IMR-90 (cell line): ENCODE measurements at regions not wholly inside any gene's neighbourhood (a gene's known extent, or its start where the extent isn't known, plus 50 kb on each side); places are given as distances from the start of the nearest gene placed in this dataset.
A peak's percentile ranks its signal among the peaks of the same experiment; 100 is the strongest.

Source experiments
- ATAC-seq: fragments of 200-7000 bp; cut with Tn5 transposase; 2 replicates; pipeline ENCODE4 v1.9.1; 2020; ENCODE audit warnings: low read depth, mild to moderate bottlenecking, moderate library complexity
- BruUV-seq: library from RNA; stranded (reverse); fragments of 400-500 nt; replicated peaks from 2 replicates; lab custom pipeline; 2021; lab: Mats Ljungman, UMichigan
- CTCF ChIA-PET: fragments of 300-600 bp; formaldehyde crosslinking; extraction: SDS; loops from one replicate; lab custom pipeline; 2021; ENCODE audit warnings: antibody characterized with exemption; lab: Yijun Ruan, JAX
- POLR2A ChIA-PET: fragments of 300-600 bp; sonication (Branson Sonifier 250); formaldehyde crosslinking; loops from one replicate; lab custom pipeline; 2022; ENCODE audit warnings: antibody characterized with exemption; ENCODE audit not compliant: unreplicated experiment; lab: Charles Lee
- DNase-seq: peaks from one replicate; pipeline ENCODE4 v3.0.0; 2013
- H2AFZ ChIP-seq: replicated peaks from 2 replicates; pipeline ENCODE3; 2013; ENCODE audit warnings: low read length, mild to moderate bottlenecking; ENCODE audit not compliant: poor library complexity
- H2AK5ac ChIP-seq: 2 replicates; pipeline ENCODE4 v1.6.1; 2013; ENCODE audit warnings: low read depth, low read length, inconsistent platforms
- H2AK9ac ChIP-seq: replicated peaks from 2 replicates; pipeline ENCODE3; 2013; ENCODE audit warnings: mild to moderate bottlenecking, low read depth, low read length, moderate library complexity; ENCODE audit not compliant: poor library complexity
- H2BK120ac ChIP-seq: 2 replicates; pipeline ENCODE4 v1.6.1; 2013; ENCODE audit warnings: low read depth, low read length, inconsistent platforms
- H2BK15ac ChIP-seq: 3 replicates; pipeline ENCODE4 v1.6.1; 2013; ENCODE audit warnings: low read depth, low read length, inconsistent platforms
- H2BK20ac ChIP-seq: 2 replicates; pipeline ENCODE4 v1.6.1; 2013; ENCODE audit warnings: low read depth, mild to moderate bottlenecking, inconsistent platforms, low read length, moderate library complexity
- H2BK5ac ChIP-seq: 2 replicates; pipeline ENCODE4 v1.6.1; 2013; ENCODE audit warnings: mild to moderate bottlenecking, low read depth, low read length, inconsistent platforms; ENCODE audit not compliant: poor library complexity, severe bottlenecking
- H3K14ac ChIP-seq: replicated peaks from 2 replicates; pipeline ENCODE4 v1.6.1; 2013; ENCODE audit warnings: low read depth, low read length, inconsistent platforms
- H3K18ac ChIP-seq: 2 replicates; pipeline ENCODE4 v1.6.1; 2013; ENCODE audit warnings: low read depth, low read length, control low read depth
- H3K23ac ChIP-seq: 2 replicates; pipeline ENCODE4 v1.6.1; 2013; ENCODE audit warnings: low read depth, low read length, inconsistent platforms
- H3K27ac ChIP-seq: 2 replicates; pipeline ENCODE4 v1.5.1; 2013; ENCODE audit warnings: mild to moderate bottlenecking, control low read depth, low read length; ENCODE audit not compliant: insufficient read depth
- H3K27me3 ChIP-seq: 2 replicates; pipeline ENCODE4 v1.6.1; 2013; ENCODE audit warnings: low read length; ENCODE audit not compliant: control insufficient read depth, insufficient read depth
- H3K36me3 ChIP-seq: 2 replicates; pipeline ENCODE4 v1.6.1; 2013; ENCODE audit warnings: low read length, mixed read lengths; ENCODE audit not compliant: control insufficient read depth, insufficient read depth
- H3K4ac ChIP-seq: 2 replicates; pipeline ENCODE4 v1.6.1; 2013; ENCODE audit warnings: low read depth, low read length, inconsistent platforms
- H3K4me1 ChIP-seq: 2 replicates; pipeline ENCODE4 v1.6.1; 2013; ENCODE audit warnings: low read length, mixed read lengths; ENCODE audit not compliant: control insufficient read depth, insufficient read depth
- H3K4me2 ChIP-seq: 2 replicates; pipeline ENCODE4 v1.6.1; 2013; ENCODE audit warnings: low read depth, mild to moderate bottlenecking, control low read depth, low read length, moderate library complexity
- H3K4me3 ChIP-seq: 2 replicates; pipeline ENCODE4 v1.5.1; 2013; ENCODE audit warnings: low read depth, mild to moderate bottlenecking, control low read depth, low read length, moderate library complexity; ENCODE audit not compliant: insufficient read depth
- H3K56ac ChIP-seq: 2 replicates; pipeline ENCODE4 v1.6.1; 2013; ENCODE audit warnings: low read length, inconsistent platforms; ENCODE audit not compliant: insufficient read depth; ENCODE audit errors: extremely low read depth
- H3K79me1 ChIP-seq, 2 experiments: 2 replicates each; pipeline ENCODE4 v1.6.1; 2013; ENCODE audit warnings: low read length in 2 of 2, inconsistent platforms in 1 of 2, low read depth in 1 of 2
- H3K9ac ChIP-seq: 2 replicates; pipeline ENCODE4 v1.6.1; 2013; ENCODE audit warnings: low read depth, low read length, control low read depth
- H3K9me1 ChIP-seq: 2 replicates; pipeline ENCODE4 v1.6.1; 2013; ENCODE audit warnings: low read length, inconsistent platforms; ENCODE audit not compliant: insufficient read depth
- H3K9me3 ChIP-seq: 2 replicates; pipeline ENCODE4 v1.6.1; 2013; ENCODE audit warnings: low read length; ENCODE audit not compliant: control insufficient read depth, insufficient read depth
- H4K20me1 ChIP-seq: 2 replicates; pipeline ENCODE4 v1.6.1; 2013; ENCODE audit warnings: low read length, inconsistent platforms; ENCODE audit not compliant: insufficient read depth
- H4K5ac ChIP-seq: 2 replicates; pipeline ENCODE4 v1.6.1; 2013; ENCODE audit warnings: mild to moderate bottlenecking, low read depth, low read length, control low read depth
- H4K8ac ChIP-seq, 2 experiments: 2 replicates each; pipeline ENCODE4 v1.6.1; 2013; ENCODE audit warnings: low read depth in 2 of 2, low read length in 2 of 2, control low read depth in 1 of 2, inconsistent platforms in 1 of 2
- H4K91ac ChIP-seq: 2 replicates; pipeline ENCODE4 v1.6.1; 2013; ENCODE audit warnings: low read depth, low read length, inconsistent platforms; ENCODE audit not compliant: insufficient read depth
- BHLHE40 ChIP-seq: fragments of 150-350 bp; IDR thresholded peaks from 2 replicates; pipeline ENCODE4 v1.6.1; 2016; ENCODE audit warnings: mild to moderate bottlenecking, low read depth, low read length
- CEBPB ChIP-seq: IDR thresholded peaks from 2 replicates; pipeline ENCODE4 v1.6.1; 2012; ENCODE audit warnings: low read depth, low read length, improper control_type of control experiment
- CHD1 ChIP-seq: IDR thresholded peaks from 2 replicates; pipeline ENCODE4 v1.6.1; 2012; ENCODE audit warnings: low read depth, low read length, improper control_type of control experiment
- CTCF ChIP-seq: conservative IDR thresholded peaks from 2 replicates; pipeline ENCODE4 v1.5.1; 2012; ENCODE audit warnings: mild to moderate bottlenecking, low read depth, low read length, improper control_type of control experiment
- NFE2L2 ChIP-seq: fragments of 150-350 bp; IDR thresholded peaks from 2 replicates; pipeline ENCODE4 v1.6.1; 2016; ENCODE audit warnings: low read depth, mild to moderate bottlenecking, low read length
- RAD21 ChIP-seq: IDR thresholded peaks from 2 replicates; pipeline ENCODE4 v1.6.1; 2012; ENCODE audit warnings: low read length, improper control_type of control experiment
- WGBS, 2 experiments: methylation state at CpG; one replicate each; pipeline versions ENCODE4 v1.1.5 to v1.1.7; 2013; ENCODE audit warnings: missing lambda C conversion rate in 2 of 2; ENCODE audit not compliant: insufficient read length in 1 of 2; ENCODE audit errors: extremely low coverage in 2 of 2; 5-methylcytosine and 5-hydroxymethylcytosine counted together
- dilution Hi-C: fragments of 300-500 bp; cut with HindIII; formaldehyde crosslinking; loops from one replicate; pipeline ENCODE4 v1.14.3; 2018; ENCODE audit warnings: low sequenced_read_pairs; ENCODE audit not compliant: unreplicated experiment
- in situ Hi-C: fragments of 300-500 bp; cut with MboI; formaldehyde crosslinking; loops from 3 replicates; pipeline ENCODE4 v1.14.3; 2019; ENCODE audit warnings: low sequenced_read_pairs, inconsistent platforms, mixed read lengths
- intact Hi-C: fragments of 100-400 bp; cut with micrococcal nuclease; formaldehyde crosslinking; loops from 2 replicates; pipeline ENCODE4 v1.10.0; 2022

DNA sequence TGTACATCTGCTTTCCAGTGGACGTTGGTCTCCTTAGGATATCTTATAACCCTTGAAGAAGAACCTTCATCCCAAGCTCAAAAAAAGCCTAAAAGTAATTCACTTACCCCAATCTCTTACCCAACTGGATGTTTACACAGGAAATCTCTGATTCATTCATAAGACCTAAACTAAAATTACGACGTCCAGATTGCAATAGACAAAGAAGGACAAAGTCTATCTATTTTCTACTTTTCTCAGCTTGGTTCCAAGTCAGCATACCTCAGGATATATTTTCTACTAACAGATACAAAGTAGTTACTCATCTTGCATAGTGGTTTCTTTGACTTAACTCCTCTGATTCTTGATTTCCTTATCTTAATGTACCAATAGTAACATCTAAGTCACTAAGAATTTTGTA lies 669.9 kb downstream of the OTOL1 start:
- no peak overlapping the region for H2AFZ ChIP-seq
- no peak overlapping the region for H3K4me3 ChIP-seq
- no peak overlapping the region for H2BK120ac ChIP-seq
- H3K56ac ChIP-seq, result no peak overlapping the region
- 83% methylated on average over 1 of the region's 3 CpGs; no CpG with 5 or more reads in 1 of the 2 experiments for WGBS, 2 experiments
- no peaks in the 10 kb centered on the region for H3K36me3 ChIP-seq
- H2BK15ac ChIP-seq, result no peak overlapping the region
- BruUV-seq, result no TSS peak
- in situ Hi-C loops (no loop called here), intact Hi-C loops (no loop called here), dilution Hi-C loops (no loop called here)
- no peak overlapping the region for H3K9ac ChIP-seq
- no peak overlapping the region for H3K27ac ChIP-seq
- ATAC-seq (peak; percentile 51), DNase-seq (peak; percentile 64)
- no peak overlapping the region for H2BK20ac ChIP-seq
- ChIA-PET CTCF (no interaction called here), POLR2A (no interaction called here)
- H3K23ac ChIP-seq, result no peak overlapping the region
- no peak overlapping the region for H2AK9ac ChIP-seq
- H3K9me1 ChIP-seq, result no peaks in the 10 kb centered on the region; the same call in 1 of the 2 replicates
- H3K18ac ChIP-seq, result no peak overlapping the region
- H3K27me3 ChIP-seq, result no peaks in the 10 kb centered on the region
- TF ChIP-seq BHLHE40 (no peak), RAD21 (no peak), CHD1 (no peak), NFE2L2 (no peak), CTCF (no peak), CEBPB (peak; percentile 60; the same call in 1 of the 2 replicates)
- no peak overlapping the region for H3K14ac ChIP-seq
- no peak overlapping the region for H2AK5ac ChIP-seq
- no peak overlapping the region for H3K4me2 ChIP-seq
- H4K91ac ChIP-seq, result no peak overlapping the region
- no peaks in the 10 kb centered on the region for H4K20me1 ChIP-seq
- no peak overlapping the region for H4K5ac ChIP-seq
- no peaks in the 10 kb centered on the region for H3K9me3 ChIP-seq
- no peak overlapping the region for H4K8ac ChIP-seq
- H3K4me1 ChIP-seq, result peaks cover 5% of the 10 kb centered on the region; the same call in 1 of the 2 replicates
- no peak overlapping the region for H2BK5ac ChIP-seq
- H3K79me1 ChIP-seq, result no peaks in the 10 kb centered on the region
- H3K4ac ChIP-seq, result no peak overlapping the region
